ENCODE measurements at regions not wholly inside any gene's neighbourhood (a gene's known extent, or its start where the extent isn't known, plus 50 kb on each side); places are given as distances from the start of the nearest gene placed in this dataset.

DNA sequence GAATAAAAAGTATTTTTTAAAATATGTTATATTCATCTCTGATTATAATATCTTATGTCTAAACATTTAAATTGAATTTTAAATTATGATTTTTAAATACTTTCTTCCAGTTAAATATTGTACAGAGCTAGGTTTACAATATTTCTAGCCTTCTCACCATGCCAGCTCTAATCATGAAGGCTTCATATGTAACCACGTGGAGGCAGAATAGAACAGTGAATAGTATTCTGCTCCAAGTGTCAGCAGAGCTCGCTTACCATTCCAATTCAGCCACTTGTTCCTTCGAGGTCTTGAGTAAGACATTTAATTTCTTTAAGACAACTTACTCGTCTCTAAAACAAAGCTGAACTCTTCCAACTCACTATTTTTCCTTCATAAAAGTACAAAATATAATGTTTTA is 871.8 kb downstream of the SUCLG1 start:
- ChIA-PET CTCF (ENCODE audit: low intra/inter-chr PET ratio) (no interaction called here), POLR2A (no interaction called here)
- 4% methylated on average over 4 of the region's 4 CpGs for WGBS (ENCODE audit: insufficient coverage, low coverage, missing lambda C conversion rate)
- intact Hi-C loops (cut with micrococcal nuclease) = loop anchor here (1.0 to 10.0 kb wide), 2 partner anchors 230 to 717 kb away; no protein-coding TSS in a partner anchor
- BruUV-seq (replicated peaks) = no TSS peak
- Histone ChIP-seq H3K9ac (ENCODE audit: insufficient read depth in 1 of 2, low read depth in 2 of 2, low read length in 2 of 2) (no peak overlapping the region), H3K27ac (ENCODE audit: extremely low read depth, low read depth, low read length) (no peak overlapping the region), H3K36me3 (ENCODE audit: control insufficient read depth, insufficient read depth, low read length) (no peaks in the 10 kb centered on the region), H3K4me3 (no peak overlapping the region), H3K4me1 (replicated peaks in 1 of 2; ENCODE audit: control insufficient read depth in 2 of 2, insufficient read depth in 2 of 2, low read length in 2 of 2) (no peaks in the 10 kb centered on the region), H3K9me3 (replicated peaks; ENCODE audit: control insufficient read depth, insufficient read depth, low read depth, low read length) (no peaks in the 10 kb centered on the region; the same call in 1 of the 2 replicates), H3K79me2 (ENCODE audit: control insufficient read depth, insufficient read depth, low read length) (no peaks in the 10 kb centered on the region), H2AFZ (ENCODE audit: low read depth, low read length) (no peak overlapping the region), H4K20me1 (replicated peaks; ENCODE audit: control insufficient read depth, insufficient read depth, low read length) (no peaks in the 10 kb centered on the region), H3K27me3 (ENCODE audit: control insufficient read depth in 2 of 2, insufficient read depth in 2 of 2, low read length in 2 of 2) (no peaks in the 10 kb centered on the region), H3K4me2 (ENCODE audit: insufficient read depth, low read length) (no peak overlapping the region), H3K9me1 (ENCODE audit: control insufficient read depth, insufficient read depth, low read length) (no peaks in the 10 kb centered on the region)
- no peak for DNase-seq (ENCODE audit: extremely low read depth in 1 of 4, low spot score in 3 of 4)
- in situ Hi-C loops (cut with MboI) = no loop called here
- peak; percentile 51; the same call in 1 of the 3 replicates for ATAC-seq
- TF ChIP-seq, protein P1, sequence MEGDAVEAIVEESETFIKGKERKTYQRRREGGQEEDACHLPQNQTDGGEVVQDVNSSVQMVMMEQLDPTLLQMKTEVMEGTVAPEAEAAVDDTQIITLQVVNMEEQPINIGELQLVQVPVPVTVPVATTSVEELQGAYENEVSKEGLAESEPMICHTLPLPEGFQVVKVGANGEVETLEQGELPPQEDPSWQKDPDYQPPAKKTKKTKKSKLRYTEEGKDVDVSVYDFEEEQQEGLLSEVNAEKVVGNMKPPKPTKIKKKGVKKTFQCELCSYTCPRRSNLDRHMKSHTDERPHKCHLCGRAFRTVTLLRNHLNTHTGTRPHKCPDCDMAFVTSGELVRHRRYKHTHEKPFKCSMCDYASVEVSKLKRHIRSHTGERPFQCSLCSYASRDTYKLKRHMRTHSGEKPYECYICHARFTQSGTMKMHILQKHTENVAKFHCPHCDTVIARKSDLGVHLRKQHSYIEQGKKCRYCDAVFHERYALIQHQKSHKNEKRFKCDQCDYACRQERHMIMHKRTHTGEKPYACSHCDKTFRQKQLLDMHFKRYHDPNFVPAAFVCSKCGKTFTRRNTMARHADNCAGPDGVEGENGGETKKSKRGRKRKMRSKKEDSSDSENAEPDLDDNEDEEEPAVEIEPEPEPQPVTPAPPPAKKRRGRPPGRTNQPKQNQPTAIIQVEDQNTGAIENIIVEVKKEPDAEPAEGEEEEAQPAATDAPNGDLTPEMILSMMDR (IDR thresholded peaks at IDR 0.05 in 2 of 3, conservative IDR thresholded peaks at IDR 0.05 in 1 of 3; ENCODE audit: insufficient read depth in 2 of 3, low read depth in 1 of 3, low read length in 3 of 3) = peak in 2 of 3 experiments; percentile 11 to 18; a peak in 2 of 6 replicates
- no peak for TF ChIP-seq ZNF696 (CRISPR knock-in tag; conservative IDR thresholded peaks at IDR 0.05)
- FAIRE-seq = no peak

DNA sequence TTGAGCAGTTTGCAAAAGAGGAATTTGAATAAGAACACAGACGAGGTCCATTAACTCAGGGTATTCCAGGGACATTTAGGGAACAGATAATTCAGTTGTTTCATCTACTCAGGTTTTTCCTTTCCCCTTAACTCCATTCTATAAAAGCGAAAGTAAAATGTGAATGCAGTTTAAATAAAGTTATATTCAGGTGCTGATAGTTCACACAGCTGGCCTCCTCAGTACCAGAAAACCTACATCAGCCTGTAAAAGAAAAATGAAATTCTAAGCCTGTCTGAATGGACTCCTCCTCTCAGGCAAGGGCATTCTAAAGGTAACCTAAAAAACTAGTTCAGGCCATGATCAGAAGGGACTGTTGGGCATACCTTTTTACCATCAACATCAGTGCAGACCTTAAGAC is 873.8 kb downstream of the SUCLG1 start:
- no peak overlapping the region for H3K4me2 ChIP-seq (ENCODE audit: insufficient read depth, low read length)
- no peaks in the 10 kb centered on the region for H3K4me1 ChIP-seq (replicated peaks in 1 of 2; ENCODE audit: control insufficient read depth in 2 of 2, insufficient read depth in 2 of 2, low read length in 2 of 2)
- intact Hi-C loops (cut with micrococcal nuclease) (loop anchor here (10.0 kb wide), 1 partner anchor 720 kb away; no protein-coding TSS in a partner anchor), in situ Hi-C loops (cut with MboI) (no loop called here)
- POLR2A ChIA-PET = no interaction called here
- H3K9me1 ChIP-seq (ENCODE audit: control insufficient read depth, insufficient read depth, low read length) = no peaks in the 10 kb centered on the region
- no peak for FAIRE-seq
- no peak overlapping the region for H3K9ac ChIP-seq (ENCODE audit: insufficient read depth in 1 of 2, low read depth in 2 of 2, low read length in 2 of 2)
- H3K9me3 ChIP-seq (replicated peaks; ENCODE audit: control insufficient read depth, insufficient read depth, low read depth, low read length) = no peaks in the 10 kb centered on the region; the same call in 1 of the 2 replicates
- peak overlapping the region; percentile 59 for H2AFZ ChIP-seq (ENCODE audit: low read depth, low read length)
- no peak overlapping the region for H3K27ac ChIP-seq (ENCODE audit: extremely low read depth, low read depth, low read length)
- 0% methylated on average over 2 of the region's 2 CpGs for WGBS (ENCODE audit: insufficient coverage, low coverage, missing lambda C conversion rate)
- H3K79me2 ChIP-seq (ENCODE audit: control insufficient read depth, insufficient read depth, low read length) = no peaks in the 10 kb centered on the region
- H3K27me3 ChIP-seq (ENCODE audit: control insufficient read depth in 2 of 2, insufficient read depth in 2 of 2, low read length in 2 of 2) = no peaks in the 10 kb centered on the region
- DNase-seq (ENCODE audit: extremely low read depth in 1 of 4, low spot score in 3 of 4) = no peak
- CTCF ChIA-PET (ENCODE audit: low intra/inter-chr PET ratio) = no interaction called here
- no peak overlapping the region for H3K4me3 ChIP-seq
- no peak for ATAC-seq
- no TSS peak for BruUV-seq (replicated peaks)
- H3K36me3 ChIP-seq (ENCODE audit: control insufficient read depth, insufficient read depth, low read length) = no peaks in the 10 kb centered on the region
- no peaks in the 10 kb centered on the region for H4K20me1 ChIP-seq (replicated peaks; ENCODE audit: control insufficient read depth, insufficient read depth, low read length)
- no peak for TF ChIP-seq CCAR2 (IDR thresholded peaks at IDR 0.05; ENCODE audit: low read depth, low read length)
- TF ChIP-seq, protein P2, sequence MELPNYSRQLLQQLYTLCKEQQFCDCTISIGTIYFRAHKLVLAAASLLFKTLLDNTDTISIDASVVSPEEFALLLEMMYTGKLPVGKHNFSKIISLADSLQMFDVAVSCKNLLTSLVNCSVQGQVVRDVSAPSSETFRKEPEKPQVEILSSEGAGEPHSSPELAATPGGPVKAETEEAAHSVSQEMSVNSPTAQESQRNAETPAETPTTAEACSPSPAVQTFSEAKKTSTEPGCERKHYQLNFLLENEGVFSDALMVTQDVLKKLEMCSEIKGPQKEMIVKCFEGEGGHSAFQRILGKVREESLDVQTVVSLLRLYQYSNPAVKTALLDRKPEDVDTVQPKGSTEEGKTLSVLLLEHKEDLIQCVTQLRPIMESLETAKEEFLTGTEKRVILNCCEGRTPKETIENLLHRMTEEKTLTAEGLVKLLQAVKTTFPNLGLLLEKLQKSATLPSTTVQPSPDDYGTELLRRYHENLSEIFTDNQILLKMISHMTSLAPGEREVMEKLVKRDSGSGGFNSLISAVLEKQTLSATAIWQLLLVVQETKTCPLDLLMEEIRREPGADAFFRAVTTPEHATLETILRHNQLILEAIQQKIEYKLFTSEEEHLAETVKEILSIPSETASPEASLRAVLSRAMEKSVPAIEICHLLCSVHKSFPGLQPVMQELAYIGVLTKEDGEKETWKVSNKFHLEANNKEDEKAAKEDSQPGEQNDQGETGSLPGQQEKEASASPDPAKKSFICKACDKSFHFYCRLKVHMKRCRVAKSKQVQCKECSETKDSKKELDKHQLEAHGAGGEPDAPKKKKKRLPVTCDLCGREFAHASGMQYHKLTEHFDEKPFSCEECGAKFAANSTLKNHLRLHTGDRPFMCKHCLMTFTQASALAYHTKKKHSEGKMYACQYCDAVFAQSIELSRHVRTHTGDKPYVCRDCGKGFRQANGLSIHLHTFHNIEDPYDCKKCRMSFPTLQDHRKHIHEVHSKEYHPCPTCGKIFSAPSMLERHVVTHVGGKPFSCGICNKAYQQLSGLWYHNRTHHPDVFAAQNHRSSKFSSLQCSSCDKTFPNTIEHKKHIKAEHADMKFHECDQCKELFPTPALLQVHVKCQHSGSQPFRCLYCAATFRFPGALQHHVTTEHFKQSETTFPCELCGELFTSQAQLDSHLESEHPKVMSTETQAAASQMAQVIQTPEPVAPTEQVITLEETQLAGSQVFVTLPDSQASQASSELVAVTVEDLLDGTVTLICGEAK (IDR thresholded peaks at IDR 0.05) = peak; percentile 84
- TF ChIP-seq, protein P2 (CRISPR knock-in tag; IDR thresholded peaks at IDR 0.05) = no peak
